GM19397 (cell line): ENCODE measurements at regions not wholly inside any gene's neighbourhood (a gene's known extent, or its start where the extent isn't known, plus 50 kb on each side); places are given as distances from the start of the nearest gene placed in this dataset.

Experiments used
- ATAC-seq: cut with Tn5 transposase; IDR thresholded peaks from one replicate; pipeline ENCODE4 v1.9.1; 2021; ENCODE audit warnings: mild to moderate bottlenecking, moderate library complexity; ENCODE audit not compliant: unreplicated experiment

DNA sequence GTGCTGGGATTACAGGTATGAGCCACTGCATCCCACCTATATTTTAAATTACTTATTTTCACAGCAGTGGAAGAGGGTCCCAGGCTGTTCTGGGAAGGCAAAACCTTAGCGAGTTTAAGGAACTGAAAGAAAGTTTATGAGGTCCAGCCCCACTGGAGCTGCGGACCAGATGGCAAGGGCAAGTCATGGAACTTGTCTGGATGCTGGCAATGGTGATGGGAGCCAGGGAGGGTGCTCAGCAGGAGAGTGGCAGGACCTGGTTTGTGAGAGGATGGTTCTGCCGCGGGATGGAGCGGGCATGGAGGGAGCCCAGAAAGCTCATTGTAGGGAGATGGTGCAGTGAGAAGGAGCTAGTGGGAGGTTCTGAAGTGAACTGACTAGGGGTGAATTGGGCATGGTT, 50.6 kb upstream of the SLC45A1 start:
- no peak for ATAC-seq

DNA sequence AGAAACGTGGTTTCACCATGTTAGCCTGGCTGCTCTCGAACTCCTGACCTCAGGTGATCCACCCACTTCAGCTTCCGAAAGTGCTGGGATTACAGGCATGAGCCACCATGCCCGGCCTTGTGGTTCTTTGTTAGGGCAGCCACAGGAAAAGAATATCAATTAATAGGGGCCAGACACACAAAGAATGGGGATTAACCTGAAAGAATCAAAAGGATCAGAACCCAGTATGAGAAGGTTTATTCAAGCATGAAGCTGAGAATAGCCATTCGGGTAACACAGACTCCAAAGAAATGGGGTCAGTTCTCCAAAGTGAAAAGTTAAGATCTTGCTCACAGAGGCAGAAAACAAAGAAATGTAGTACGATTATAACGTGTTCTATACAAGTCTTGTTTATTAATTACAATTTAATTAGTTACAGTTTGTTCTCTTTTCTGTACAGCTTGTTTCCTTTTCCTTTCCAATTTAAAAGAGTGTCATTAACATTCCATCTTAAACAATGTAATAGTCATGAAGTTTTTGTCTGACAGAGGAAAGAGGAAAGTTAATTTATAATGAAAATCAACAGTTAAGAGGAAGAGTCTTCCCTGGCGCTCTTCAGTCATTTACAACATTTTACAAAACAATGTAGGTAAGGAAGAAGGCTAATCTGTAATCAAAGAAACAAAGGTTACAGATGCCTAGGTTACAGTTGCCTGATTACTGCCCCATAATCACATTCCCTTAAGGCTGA, 51.3 kb upstream of the SLC45A1 start:
- no peak for ATAC-seq

DNA sequence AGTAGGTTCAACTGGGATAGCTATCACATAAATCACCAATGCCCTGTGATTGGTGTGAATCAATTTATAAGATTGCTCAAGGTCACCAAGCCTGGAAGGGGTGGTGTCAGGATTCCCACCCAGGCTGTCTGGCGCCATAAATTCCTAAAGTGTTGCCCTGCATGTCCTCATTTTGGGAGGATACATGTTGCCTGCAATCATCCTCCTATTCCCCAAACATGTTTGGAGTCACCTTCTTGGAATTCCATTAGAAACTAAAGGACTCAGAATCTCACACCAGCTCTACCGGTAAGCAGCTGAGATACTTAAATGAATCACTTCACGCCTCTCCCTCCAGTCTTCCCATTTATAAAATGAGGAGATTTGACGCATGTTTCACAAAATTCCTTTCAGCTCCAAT, 54.1 kb upstream of the SLC45A1 start:
- ATAC-seq: no peak

DNA sequence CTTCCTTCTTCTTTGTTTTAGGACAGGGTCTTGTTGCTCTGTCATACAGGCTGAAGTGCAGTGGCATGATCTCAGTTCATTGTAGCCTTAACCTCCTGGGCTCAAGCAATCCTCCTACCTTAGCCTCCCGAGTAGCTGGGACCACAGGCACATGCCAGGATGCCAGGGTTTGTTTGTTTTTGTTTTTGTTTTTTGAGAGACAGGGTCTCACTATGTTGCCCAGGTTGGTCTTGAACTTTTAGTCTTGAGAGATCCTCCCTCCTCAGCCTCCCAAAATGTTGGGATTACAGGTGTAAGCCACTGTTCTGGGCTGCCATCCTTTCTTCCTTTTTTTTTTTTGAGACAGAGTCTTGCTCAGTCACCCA, 56.5 kb upstream of the SLC45A1 start:
- ATAC-seq: no peak

DNA sequence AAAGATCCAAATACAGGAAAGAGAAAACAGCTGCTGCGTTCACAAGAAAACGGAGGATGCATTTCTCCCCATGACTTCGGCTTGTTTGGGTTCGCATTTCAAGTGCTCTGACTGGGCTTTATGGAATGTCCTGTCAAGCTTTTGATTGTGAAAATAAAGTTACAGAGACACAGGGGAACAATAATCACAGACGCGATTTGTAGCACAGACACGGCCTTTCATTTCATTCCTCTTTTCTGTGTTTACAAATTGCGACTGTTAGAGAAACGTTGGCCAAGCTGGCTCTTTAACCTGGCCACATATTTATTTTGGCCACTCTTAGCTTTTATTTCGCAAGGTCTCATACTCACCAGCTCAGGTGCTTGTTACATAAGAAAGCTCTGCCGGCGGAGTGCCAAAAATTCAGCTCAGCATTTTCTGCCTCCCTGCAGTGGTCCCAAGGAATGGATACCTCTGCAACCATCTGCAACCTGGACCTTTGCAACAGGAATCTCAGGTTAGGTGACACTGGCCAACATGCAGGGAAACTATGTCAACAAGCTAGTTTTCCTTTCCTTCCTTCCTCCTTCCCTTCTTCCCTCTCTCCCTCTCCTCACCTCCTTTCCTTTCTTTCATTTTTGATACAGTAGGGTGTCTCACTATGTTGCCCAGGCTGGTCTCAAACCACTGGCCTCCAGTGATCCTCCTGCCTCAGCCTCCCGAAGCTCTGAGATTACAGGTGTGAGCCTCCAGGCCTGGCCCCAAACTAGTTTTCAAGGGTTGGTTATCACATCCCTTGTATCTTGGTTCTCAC, 58.2 kb upstream of the SLC45A1 start:
- no peak for ATAC-seq

DNA sequence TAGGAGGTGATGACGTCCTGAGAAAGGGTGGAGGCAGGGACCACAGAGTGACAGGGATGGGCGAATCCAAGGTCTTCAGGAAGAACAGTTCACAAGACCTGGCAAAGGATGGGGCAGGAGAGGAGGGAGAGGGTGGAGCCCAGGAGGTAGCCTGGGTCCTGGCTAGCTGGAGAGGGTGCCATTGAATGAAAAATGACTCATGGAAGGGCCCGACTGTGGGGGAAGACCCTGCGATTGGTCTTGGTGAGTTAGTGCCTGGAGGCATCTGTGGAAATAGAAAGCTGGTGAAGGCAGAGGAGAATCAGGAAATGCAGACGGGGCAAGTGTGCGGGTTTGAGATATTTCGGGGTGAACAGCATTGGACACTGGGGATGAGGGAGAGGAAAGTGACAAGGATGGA, 60.3 kb upstream of the SLC45A1 start:
- no peak for ATAC-seq

DNA sequence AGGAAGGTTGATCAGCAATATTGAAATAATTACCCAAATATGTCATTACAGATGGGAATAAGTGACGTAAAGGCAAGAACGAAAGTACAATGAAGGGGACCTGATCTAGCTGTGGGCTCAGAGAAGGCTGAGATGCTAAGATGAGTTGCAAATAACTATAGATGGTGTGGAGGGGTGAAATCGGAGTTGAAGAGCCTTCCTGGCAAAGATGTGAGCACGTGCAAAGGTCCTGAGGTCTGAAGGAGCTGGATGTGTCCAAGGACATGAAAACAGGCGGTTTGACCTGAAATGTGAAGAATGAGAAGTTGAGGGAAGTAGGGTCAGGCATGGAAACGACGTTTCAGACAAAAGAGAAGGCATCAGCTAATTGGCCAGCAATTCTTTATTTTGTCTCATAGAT, 61.6 kb upstream of the SLC45A1 start:
- ATAC-seq: no peak

DNA sequence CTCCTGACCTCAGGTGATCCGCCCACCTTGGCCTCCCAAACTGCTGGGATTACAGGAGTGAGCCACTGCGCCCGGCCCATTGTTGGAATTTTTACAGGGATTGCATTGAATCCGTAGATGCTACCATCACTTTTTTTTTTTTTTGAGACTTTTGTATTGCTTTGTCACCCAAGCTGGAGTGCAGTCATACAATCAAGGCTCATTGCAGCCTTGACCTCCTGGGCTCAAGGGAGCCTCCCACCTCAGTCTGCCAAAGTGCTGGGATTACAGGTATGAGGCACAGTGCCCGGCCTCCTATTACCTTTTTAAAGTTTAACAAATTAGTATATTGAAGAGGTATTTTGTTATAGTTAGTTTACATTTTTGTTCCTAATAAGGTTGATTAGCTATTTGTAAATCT, 62.2 kb upstream of the SLC45A1 start:
- ATAC-seq: no peak

DNA sequence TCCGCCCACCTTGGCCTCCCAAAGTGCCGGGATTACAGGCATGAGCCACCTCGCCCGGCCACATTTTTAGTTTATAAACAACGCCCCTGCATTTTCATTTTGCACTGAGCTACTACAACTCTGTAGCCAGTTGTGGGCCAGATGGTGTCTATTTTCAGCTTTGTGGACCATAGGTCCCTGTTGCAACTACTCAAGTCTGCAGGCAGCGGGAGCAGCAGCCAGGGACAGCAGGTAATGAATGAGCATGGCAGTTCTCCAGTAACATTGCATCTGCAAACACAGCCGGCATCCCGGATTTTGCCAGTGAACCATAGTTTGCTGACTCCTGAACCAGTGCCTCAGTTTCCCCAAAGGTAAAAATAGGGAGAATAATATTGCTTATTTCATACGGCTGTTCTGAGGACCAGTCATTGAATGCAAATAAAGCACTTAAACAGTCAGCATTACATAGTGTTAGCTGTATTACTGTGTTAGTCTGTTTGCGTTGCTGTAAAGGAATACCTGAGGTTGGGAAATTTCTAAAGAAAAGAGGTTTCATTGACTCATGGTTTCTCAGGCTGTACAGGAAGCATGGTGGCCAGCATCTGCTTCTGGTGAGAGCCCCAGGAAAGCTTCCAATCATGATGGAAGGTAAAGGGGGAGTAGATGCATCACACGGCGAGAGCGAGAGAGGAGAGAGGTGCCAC, 65.5 kb upstream of the SLC45A1 start:
- no peak for ATAC-seq

DNA sequence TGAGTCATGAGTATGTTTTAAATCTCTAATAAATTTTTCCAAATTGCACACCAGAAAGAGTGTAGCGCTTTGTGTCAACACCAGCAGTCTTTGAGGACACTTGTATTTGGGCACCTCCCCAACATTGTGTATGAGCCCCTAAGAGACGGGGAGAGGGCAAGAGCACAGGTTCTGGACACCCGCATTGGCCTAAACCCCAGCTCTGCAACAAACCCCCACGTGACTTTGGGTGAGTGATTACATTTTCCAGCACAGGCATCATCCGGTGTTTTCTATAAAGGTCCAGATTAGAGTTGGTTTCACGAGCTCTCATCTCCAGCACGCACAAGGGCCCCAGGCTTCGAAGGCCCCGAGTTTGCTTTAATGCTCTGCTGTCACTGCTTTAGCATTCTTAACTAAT, 66.3 kb upstream of the SLC45A1 start:
- no peak for ATAC-seq

DNA sequence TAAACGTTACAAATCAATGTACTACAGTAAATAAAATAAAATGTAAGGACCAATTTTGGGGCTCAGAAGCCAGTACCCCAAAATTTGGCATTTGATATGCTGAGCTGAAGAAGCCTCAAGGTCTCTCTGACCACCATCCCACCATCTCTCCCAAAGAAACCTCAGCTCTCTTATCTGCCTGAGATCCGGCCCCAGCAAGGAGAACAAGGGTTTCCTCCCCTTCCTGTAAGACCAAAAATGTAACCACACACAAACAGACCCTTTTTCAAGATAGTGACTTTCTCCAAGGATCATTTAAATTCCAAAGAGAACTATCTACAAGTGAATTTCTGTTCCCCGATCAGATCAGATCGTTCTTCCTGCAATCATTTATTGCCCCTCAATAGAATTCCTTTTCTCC, 68.1 kb upstream of the SLC45A1 start:
- ATAC-seq: no peak

DNA sequence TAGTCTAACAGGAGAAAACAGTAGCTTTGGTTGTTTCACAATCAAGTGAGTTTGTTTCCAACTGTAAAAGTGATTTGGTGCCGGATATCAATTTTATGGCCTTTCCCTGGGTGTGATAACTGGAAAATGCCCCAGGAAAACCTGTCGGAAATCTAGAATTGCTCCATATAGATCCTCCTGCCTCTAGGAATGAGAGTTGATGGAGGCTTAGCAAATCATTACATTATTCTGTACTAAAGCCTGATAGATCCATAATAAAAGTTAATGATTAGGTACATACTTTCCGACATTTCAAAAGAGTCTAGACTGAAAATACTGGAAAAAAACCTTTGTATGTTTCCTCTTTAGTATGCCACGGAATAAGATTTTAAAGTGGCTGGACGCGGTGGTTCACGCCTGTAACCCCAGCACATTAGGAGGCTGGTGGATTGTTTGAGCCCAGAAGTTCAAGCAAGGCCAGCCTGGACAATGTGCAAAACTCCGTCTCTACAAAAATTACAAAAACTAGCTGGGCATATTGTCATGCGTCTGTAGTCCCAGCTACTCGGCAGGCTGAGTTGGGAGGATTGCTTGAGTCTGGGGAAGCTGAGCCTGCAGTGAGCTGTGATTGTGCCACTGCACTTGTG, 70.0 kb upstream of the SLC45A1 start:
- no peak for ATAC-seq

DNA sequence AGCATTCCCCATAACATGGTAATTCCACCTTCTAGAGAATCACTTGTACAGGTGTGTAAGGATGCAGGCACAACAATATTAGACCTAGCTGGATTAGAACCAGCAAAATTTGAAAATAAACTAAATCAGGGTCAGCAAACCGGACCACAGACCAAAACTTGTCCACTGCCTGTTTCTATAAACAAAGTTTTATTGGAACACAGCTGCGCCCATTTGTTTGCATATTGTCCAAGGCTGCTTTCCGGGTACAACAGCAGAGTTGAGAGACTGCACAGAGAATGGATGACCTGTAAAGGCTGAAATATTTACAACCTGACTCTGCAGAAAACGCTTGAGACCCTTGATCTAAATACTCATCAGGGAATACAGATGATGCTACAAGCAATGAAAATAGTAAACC, 73.6 kb upstream of the SLC45A1 start:
- ATAC-seq: no peak

DNA sequence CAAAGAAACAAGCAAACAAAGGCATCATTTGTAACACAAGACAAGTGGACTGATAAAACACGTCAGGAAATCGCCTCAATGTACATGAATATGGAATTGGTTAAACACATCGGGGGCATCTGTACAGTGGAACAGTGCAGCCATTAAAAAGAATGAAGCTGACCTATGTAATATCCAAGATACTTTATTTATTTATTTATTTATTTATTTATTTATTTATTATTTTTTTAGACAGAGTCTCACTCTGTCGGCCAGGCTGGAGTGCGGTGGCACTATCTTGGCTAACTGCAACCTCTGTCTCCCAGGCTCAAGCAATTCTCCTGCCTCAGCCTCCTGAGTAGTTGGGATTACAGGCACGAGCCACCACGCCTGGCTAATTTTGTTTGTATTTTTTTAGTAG, 75.4 kb upstream of the SLC45A1 start:
- no peak for ATAC-seq

DNA sequence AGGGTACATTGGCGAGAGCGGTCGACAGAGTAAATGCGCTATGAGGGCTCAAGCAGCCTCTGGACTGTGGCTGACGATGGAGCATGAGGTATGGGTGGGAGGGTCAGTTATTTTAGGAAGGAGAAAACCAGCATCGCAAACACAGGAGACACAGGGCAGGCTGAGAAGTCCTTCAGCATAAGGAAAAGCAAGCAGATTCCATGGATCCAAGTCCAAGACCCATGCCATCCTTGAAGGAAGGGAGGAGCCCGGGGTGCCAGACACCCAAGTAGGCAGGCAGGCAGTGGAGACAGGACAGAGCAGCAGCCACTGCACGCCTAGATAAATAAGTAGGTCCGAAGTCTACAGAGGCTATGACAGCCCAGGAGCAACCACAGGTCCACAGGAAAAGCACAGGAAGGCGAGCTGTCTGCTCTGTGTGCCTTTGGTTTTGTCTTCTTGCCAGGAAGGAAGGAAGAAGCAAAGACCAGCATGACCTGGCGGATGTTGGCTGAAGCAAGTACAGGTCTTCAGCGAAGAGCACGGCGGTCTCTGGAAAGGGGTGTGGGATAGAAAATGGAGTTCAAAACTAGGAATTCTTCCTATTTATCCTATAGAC, 76.4 kb upstream of the SLC45A1 start:
- no peak for ATAC-seq

DNA sequence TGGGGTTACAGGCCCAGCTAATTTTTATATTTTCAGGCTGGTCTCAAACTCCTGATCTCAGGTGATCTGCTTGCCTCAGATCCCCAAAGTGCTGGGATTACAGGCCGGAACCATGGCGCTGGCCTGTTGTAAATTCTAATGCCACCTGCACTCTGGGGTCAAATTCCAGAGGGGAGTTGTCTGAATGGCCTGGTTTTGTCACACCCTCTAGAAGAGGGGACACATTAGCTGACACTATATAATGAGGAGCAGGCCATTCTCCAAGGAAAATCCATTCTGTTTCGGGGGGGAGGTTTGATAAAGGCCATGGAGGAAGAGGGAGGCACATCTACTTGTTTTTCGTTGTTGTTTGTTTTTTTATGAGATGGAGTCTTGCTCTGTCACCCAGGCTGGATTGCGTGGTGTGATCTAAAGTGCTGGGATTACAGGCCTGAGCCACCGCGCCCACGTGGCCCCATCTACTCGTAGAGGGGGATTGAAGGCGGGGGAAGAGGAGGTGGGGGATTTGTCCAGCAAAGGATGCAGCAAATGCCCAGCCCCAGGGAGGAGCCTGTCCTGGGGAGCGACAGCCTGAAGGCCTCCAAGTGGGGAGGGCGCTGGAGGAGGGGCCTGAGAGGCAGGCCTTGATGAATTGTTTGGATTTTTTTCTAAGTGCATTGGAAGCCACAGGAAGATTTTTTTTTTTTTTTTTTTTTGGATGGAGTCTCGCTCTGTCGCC, 78.4 kb upstream of the SLC45A1 start:
- no peak for ATAC-seq

DNA sequence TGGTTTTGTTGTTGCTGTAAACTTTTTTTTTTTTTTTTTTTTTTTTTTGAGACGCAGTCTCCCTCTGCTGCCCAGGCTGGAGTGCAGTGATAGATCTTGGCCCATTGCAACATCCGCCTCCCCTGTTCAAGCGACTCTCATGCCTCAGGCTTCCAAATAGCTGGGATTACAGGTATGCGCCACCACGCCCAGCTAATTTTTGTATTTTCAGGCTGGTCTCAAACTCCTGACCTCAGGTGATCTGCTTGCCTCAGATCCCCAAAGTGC, 78.9 kb upstream of the SLC45A1 start:
- no peak for ATAC-seq

DNA sequence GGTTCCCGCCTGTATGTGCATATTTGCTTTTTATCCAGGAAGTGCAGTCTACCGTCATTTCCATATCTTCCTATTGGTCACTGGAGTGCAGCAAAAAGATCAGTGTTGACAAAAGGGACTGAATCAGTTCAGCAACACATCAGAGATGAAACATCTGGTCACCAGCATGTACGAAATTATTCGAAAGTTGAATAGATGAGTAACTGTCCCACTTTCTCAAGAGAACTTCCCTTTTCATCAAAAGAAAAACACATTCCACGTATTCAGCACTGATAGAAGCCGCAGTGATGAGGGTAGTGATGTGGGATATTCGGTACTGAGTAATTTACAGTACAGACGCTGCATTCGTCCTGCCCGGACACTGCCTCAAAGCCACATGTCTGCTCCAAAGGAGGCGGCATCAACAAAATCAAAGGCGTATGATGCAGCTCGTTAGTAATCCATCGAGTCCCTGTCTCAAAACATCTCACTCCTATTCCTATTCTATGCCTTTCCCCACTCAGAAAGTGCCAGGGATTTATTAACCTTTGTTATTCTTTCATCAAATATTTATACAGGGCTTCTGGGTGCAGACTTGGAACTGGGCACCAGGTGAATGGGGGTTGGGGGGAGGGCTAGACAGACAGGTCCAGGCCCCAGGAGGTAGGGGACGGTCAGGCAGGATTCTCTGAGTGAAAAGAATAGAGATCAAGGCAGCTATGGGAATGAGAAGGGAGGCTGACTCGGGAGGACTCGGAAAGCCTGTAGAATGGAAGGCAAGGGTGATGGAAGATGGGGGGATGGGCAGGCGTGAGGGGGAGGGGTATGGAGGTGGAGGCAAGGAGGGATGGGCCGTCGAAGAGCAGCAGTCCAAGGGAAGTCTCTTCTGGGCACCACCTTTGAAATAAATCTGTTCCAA, 79.5 kb upstream of the SLC45A1 start:
- ATAC-seq: no peak

DNA sequence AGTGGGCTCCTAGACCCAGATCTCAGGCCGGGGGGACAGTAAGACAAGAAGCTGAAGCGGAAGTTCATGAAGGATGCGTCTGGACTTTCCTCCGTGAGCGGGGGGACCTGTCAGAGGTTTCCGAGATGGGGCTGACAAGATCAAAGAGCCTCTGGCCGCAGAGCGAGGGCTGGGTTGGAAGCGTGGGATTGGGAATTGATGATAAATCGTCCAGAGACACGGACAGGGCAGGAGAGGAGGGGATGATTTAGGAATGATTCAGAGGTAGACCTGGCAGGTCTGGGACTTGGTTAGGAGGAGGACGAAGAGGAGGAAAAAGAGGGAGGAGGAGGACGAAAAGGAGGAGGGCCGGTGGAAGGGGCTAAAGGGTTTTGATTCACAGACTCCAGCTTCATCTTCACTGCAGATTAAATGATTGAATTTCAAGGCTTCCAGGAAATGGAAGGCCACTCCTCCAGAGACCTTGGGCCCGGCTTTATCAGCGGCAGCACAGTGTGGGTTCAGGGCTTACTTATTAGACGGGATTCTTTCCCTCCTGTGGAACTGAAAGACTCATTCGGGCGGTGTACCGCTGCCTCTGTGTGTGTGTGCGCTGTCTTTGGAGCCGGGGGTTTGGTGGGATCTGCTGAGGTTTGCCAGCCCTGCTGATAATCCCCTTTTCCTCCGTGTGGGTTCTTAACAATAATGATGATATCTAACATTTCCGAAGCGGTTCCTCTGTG, 85.7 kb upstream of the SLC45A1 start:
- no peak for ATAC-seq
